Activated CD8-positive, alpha-beta memory T cell treated with anti-CD3 and anti-CD28 coated beads, Interleukin-2, amount 50 U/mL, for 1 hour (primary cell): ENCODE measurements at regions not wholly inside any gene's neighbourhood (a gene's known extent, or its start where the extent isn't known, plus 50 kb on each side); places are given as distances from the start of the nearest gene placed in this dataset.

Source experiments
- DNase-seq: peaks from one replicate; pipeline ENCODE4 v3.0.0-alpha.2; 2020; ENCODE audit errors: extremely low read depth

- DNase-seq = no peak
Observed at GRCh38 chr1:212557739-212558692, 50.5 kb upstream of the ATF3 start.

- peak; percentile 77 for DNase-seq
Observed at GRCh38 chr1:212558693-212559480, 49.7 kb upstream of the ATF3 start.
